ENCODE measurements at regions not wholly inside any gene's neighbourhood (a gene's known extent, or its start where the extent isn't known, plus 50 kb on each side); places are given as distances from the start of the nearest gene placed in this dataset.
"Not testable (repeated sequence)": the region's sequence is repeated elsewhere in the genome, so short reads cannot be mapped to it uniquely, and the experiment has no call there.

DNA sequence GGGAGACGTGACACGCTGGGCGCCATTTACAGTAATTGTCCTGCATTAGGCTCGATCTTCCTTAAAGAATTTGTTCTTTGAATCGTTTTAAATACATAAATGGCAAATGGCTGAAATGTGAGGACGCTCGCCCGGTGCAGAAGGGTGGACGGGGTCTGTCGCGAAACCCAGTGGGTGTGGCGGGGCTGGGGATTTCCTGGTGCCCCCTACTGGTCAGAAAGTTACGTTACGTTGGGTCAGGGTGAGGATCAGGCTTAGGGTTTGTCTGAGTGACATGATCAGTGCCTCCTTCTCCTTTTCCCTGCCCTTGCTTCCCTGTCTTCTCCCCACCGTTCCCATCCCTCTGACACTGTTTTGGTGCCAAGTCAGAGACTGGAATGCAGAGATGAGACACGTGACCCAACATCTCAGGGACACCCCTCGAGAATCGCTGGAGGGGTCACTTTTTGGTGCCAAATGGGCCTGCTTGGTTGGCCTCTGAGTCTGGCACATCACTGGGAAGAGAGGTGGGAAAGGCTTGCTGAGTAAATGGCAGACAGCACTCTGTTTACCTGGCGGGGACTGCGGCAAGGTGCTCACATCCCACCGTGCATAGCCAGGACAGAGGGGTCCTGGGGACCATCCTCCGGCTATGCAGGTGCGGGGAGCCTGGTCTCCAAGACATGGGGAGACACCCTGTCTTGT is 1107.6 kb downstream of the BRD1 start:
- in situ Hi-C loops (cut with HindIII; ENCODE audit: low pct_unique_long_range_greater_than_20kb, low sequenced_read_pairs), result no loop called here
- TF ChIP-seq JUND (IDR thresholded peaks at IDR 0.05; ENCODE audit: low read depth), result no peak
- DNase-seq (ENCODE audit: low read depth in 1 of 2, low spot score in 1 of 2), result no peak

DNA sequence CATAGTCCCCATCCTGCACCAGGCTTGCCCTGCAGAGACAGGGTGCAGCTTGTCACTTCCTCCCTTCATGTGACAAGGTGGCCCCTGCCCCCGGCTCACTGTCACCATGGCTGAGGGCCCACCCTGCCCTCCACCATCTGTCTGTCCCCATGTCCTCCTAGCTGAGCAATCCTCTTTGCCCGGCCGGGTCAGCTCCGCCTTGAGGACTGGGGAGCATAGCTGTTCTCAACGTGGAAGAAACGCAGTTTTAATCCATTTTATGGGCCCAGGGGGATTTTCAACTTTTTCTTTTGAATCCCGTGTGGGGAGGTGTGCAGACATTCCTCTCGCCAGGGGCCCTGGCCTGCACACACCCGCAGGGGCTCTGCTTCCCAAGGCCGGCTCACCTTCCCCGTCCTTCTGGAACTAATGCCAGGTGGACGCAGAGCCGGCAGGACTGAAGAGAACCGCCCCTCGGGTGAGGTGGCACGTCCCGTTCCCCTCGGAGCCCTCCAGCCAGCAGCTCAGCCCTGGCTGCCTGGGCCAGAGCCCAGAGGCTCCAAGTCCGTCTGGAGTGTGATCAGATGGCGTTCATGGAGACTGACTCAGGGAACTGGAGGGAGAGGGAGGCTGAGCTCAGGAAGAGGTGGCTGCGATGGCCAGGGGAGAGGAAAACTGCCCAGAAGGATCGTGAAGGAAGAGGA is 1108.7 kb downstream of the BRD1 start:
- TF ChIP-seq JUND (IDR thresholded peaks at IDR 0.05; ENCODE audit: low read depth), result no peak
- no peak for DNase-seq (ENCODE audit: low read depth in 1 of 2, low spot score in 1 of 2)
- in situ Hi-C loops (cut with HindIII; ENCODE audit: low pct_unique_long_range_greater_than_20kb, low sequenced_read_pairs), result no loop called here

DNA sequence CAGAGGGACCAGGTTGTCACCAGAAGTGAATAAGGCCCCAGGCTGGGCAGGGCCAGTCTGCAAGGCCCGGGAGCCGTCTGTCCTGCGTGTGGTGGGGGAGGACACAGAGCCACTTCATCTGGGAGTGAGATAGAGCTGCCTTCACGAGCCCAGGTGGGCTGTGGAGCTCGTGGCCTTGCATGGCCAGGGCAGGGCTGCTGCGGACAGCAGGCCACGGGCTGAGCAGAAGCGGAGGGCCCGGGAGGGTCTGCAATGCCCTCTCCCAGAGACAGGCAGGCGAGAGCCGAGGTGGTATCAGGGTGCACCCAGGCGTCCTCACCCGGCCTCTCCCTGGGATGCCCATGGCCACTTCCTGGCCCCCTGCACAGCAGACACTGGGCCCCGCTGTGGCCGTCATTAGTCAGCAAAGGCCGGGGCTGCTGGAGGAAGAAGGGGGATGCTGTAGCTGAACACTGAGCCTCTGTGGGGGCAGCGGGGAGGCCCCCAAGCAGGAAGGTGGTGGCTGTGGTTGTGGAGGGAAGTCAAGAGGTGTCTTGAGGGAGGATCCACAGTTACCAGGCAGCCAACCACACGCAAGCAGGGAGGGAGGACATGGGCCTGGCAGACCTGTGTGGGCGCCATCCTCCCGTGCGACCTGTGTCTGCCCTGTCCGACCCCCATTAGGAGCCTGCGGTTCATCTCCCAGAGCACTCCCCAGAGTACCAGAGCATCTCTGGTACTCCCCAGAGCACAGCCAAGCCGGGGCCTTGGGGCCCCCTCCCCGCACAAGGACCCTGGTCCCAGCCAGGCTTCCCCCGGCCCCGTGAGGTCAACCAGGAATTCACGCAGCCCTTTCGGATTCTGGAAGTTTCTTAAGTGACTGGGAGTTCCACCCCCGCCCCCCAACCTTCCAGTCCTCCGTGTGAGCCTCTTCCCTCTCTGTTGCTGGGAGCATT is 1109.5 kb downstream of the BRD1 start:
- in situ Hi-C loops (cut with HindIII; ENCODE audit: low pct_unique_long_range_greater_than_20kb, low sequenced_read_pairs), result no loop called here
- DNase-seq (ENCODE audit: low read depth in 1 of 2, low spot score in 1 of 2), result no peak
- TF ChIP-seq JUND (IDR thresholded peaks at IDR 0.05; ENCODE audit: low read depth), result no peak

DNA sequence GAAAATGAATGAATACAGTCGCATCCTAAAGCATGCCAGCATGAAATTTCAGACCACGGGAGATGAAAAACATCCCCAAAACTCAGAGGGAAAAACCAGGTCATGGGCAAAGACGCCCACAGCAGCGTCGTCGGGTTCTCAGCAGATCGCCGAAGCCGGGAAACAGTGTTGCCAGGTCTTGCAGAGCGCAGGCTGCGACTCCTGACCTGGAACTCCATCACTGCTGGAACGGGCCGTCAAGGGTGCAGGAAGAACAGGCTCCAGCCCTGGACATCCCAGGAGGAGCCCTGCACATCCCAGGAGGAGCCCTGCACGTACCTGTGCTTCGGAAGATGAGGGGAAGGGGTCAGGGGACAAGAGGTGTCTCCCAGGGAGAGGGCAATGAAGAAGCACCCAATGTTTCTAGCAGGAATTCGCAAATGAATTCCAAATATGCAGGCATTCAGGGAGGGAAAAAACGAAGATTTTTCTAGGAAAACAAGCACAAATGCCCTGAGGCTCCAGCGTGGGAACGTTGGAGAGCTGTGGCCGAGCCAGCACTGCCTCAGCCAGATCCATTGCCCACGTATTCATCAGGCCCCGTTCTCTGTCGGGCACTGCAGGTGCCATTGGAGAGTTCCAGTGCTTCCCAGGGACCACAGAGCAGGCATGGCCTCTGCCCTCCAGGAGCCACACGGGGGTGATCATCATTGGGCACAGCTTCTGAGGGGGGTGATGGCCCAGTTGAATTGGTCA is 1110.4 kb downstream of the BRD1 start:
- in situ Hi-C loops (cut with HindIII; ENCODE audit: low pct_unique_long_range_greater_than_20kb, low sequenced_read_pairs), result no loop called here
- no peak for TF ChIP-seq JUND (IDR thresholded peaks at IDR 0.05; ENCODE audit: low read depth)
- DNase-seq (ENCODE audit: low read depth in 1 of 2, low spot score in 1 of 2), result no peak

DNA sequence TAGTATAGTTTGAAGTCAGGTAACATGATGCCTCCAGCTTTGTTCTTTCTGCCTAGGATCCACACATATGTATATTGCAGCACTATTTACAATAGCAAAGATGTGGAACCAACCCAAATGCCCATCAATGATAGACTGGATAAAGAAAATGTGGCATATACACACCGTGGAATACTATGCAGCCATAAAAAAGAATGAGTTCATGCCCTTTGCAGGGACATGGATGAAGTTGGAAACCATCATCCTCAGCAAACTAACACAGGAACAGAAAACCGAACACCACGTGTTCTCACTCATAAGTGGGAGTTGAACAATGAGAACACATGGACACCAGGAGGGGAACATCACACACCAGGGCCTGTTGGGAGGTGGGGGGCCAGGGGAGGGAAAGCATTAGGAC is 1111.5 kb downstream of the BRD1 start:
- in situ Hi-C loops (cut with HindIII; ENCODE audit: low pct_unique_long_range_greater_than_20kb, low sequenced_read_pairs); DNase-seq (ENCODE audit: low read depth in 1 of 2, low spot score in 1 of 2): not testable (repeated sequence)

DNA sequence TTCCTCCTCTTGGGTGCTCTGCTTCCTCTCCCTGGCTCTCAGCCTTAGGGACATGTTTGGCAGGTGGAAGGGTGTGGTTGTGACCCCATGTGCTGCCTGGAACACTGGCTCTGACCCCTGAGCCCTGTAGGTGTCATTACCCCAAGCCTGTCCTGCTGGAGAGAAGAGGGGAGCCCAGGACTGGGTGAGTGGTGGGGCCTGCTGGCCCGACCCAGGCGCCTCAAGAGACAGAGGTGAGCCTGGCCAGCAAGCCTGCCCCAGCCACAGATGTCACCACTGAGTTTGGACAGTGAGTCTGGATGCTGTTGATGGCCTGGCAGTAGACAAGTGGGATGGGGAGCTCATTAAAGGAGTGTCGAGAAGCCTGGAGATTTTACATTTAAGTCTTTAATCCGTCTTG is 1112.2 kb downstream of the BRD1 start:
- in situ Hi-C loops (cut with HindIII; ENCODE audit: low pct_unique_long_range_greater_than_20kb, low sequenced_read_pairs), result no loop called here
- no peak for DNase-seq (ENCODE audit: low read depth in 1 of 2, low spot score in 1 of 2)

DNA sequence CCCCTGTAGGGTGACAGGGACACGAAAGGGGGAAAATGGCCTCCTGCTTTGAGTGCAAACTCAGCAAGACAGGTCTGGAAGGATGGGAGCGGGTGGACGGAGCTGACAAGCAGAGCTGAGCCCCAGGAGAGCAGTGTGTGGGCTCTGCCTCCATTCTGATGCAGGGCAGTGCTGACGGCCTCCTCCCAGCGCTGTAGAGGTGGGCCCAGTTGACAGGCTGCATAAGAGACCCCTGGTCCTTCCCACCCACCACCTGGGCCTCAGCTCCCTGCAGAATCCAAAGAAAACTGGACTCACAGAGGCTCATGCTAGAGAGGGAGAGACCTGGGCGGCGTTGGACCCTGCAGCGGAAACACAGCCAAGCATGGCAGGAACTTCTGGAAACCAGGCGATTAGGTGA is 1113.4 kb downstream of the BRD1 start:
- no peak for TF ChIP-seq JUND (IDR thresholded peaks at IDR 0.05; ENCODE audit: low read depth)
- DNase-seq (ENCODE audit: low read depth in 1 of 2, low spot score in 1 of 2), result no peak
- in situ Hi-C loops (cut with HindIII; ENCODE audit: low pct_unique_long_range_greater_than_20kb, low sequenced_read_pairs), result no loop called here

More for the DNA sequence above, 1112.2 kb downstream of the BRD1 start:
- no peak for TF ChIP-seq JUND (IDR thresholded peaks at IDR 0.05; ENCODE audit: low read depth)

DNA sequence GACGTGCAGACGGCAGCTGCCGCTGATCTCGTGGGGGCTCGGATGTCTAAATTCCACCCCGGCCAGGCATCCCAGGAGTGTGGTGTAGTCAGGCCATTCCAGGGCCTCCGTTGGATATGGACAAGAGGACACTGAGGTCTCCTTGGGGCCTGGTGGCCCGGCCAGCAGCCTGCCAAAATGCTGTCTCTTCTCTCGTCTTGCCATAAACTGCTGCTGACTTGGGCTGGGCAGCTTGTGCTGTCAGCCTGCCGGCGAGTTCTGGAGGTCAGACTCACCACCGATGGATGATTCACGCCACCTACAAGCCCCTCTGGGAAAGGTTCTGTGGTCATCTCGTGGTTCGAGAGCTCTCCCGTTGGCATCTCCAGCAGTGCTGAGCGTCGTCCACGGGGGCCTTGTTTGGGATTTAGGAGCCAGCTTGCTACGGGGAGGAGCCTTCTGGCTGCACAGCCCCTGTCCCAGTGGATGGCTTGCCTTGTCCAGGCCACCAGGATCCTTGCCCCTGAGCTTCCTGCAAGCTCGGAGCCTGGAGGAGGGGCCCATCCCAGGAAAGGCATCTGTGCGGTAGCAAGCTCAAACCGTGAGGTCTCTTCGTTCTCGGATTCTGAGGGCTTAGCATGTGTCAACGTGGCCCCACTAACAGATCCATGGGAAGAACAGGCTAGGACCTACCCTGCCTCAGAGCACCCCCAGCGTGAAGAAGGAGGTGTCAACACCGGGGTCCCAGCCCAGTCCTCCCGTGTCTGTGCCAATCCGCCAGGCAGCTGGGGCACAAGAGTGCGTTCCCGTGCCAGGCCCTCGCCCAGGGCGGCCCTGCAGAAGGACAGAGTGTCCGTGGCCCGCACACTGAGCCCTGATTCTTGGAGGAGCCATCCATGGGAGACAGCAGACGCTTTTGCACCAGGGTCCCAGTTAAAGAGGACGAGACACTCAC is 1114.1 kb downstream of the BRD1 start:
- in situ Hi-C loops (cut with HindIII; ENCODE audit: low pct_unique_long_range_greater_than_20kb, low sequenced_read_pairs), result no loop called here
- DNase-seq (ENCODE audit: low read depth in 1 of 2, low spot score in 1 of 2), result no peak
- no peak for TF ChIP-seq JUND (IDR thresholded peaks at IDR 0.05; ENCODE audit: low read depth)

DNA sequence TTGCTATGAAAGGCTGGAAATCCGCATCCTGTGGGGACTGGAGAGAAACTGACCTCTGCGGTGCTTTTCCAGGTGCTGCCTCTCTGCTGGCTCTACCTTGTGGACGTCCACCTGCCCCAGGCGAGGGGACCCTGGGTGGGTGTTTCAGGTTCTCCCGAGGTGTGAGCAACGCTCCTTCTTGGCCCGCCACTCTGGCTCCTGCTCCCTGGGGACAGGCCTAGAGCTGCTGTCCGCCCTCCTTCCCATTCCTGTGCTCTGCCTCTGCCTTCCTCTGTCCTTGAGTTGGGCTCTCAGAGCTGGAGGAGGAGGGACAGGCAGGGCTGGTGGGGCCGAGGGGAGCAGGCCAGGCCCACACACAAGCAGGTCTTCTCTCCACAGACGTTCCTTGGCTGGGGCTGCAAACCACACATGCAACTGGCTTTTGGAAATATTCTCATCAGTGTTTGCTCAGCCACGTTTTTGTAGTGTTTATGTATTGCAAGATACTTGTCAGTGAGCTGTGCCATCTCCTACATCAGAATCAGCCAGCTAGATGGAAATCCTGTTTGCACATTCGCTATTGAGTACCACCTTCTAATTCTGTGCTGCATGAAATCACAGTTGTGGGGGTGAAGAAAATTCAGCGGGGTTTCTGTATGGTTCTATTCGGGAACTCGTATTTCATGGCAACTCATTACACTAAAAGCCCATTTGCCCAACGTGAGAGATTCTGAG is 1115.0 kb downstream of the BRD1 start:
- in situ Hi-C loops (cut with HindIII; ENCODE audit: low pct_unique_long_range_greater_than_20kb, low sequenced_read_pairs), result no loop called here
- no peak for DNase-seq (ENCODE audit: low read depth in 1 of 2, low spot score in 1 of 2)

DNA sequence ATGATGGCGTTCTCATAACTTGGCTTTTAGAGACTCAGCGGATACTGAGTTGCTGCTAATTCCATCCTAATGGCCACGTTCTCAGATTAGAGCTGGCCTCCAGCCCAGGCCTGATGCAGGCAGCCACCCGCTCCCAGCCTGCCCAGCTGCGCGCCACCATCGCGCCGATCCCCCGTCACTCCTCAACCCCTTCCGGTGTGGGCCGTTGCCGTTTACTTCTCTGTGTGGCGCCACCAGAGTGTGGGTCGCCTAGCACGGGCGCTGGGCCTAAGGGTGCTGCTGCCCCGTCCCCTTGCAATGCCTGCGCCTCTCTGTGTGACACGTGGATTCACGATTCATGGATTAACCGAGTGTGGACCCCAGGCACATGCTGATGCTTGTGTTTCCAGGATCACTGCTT is 1116.0 kb downstream of the BRD1 start:
- no peak for DNase-seq (ENCODE audit: low read depth in 1 of 2, low spot score in 1 of 2)
- TF ChIP-seq JUND (IDR thresholded peaks at IDR 0.05; ENCODE audit: low read depth), result no peak
- in situ Hi-C loops (cut with HindIII; ENCODE audit: low pct_unique_long_range_greater_than_20kb, low sequenced_read_pairs), result no loop called here

More for the DNA sequence above, 1115.0 kb downstream of the BRD1 start:
- no peak for TF ChIP-seq JUND (IDR thresholded peaks at IDR 0.05; ENCODE audit: low read depth)

DNA sequence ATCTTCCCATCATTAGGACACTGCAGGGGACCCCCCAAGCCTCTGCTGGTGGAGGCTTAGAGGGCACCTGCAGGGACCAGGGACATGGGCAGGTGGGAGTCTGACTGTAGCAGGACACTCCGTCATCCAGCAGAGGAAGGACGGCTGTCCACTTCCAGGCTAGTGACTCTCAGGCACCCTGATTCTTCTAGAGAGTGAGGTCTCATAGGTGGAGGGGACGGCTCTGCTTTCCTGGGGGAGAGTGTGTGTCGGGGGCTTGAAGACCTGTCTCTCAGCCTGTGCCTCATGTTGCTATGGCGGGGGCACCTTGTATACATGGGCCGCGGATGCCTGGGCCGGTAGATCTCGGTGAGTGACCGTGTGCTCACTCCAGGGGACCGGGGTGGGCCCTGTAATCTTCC is 1116.6 kb downstream of the BRD1 start:
- DNase-seq (ENCODE audit: low read depth in 1 of 2, low spot score in 1 of 2), result no peak
- TF ChIP-seq JUND (IDR thresholded peaks at IDR 0.05; ENCODE audit: low read depth), result no peak
- in situ Hi-C loops (cut with HindIII; ENCODE audit: low pct_unique_long_range_greater_than_20kb, low sequenced_read_pairs), result no loop called here
